NT2/D1 (cell line): ENCODE measurements at regions not wholly inside any gene's neighbourhood (a gene's known extent, or its start where the extent isn't known, plus 50 kb on each side); places are given as distances from the start of the nearest gene placed in this dataset.
"Not testable (repeated sequence)": the region's sequence is repeated elsewhere in the genome, so short reads cannot be mapped to it uniquely, and the experiment has no call there.

Source experiments
- DNase-seq: peaks from one replicate; pipeline ENCODE4 v3.0.0-alpha.2; 2011; ENCODE audit warnings: low read depth, low spot score
- H3K27me3 ChIP-seq: 2 replicates; pipeline ENCODE4 v1.6.0; 2011; ENCODE audit warnings: mild to moderate bottlenecking; ENCODE audit not compliant: insufficient read length, insufficient read depth
- H3K36me3 ChIP-seq: 2 replicates; pipeline ENCODE4 v1.6.1; 2011; ENCODE audit warnings: mild to moderate bottlenecking, low read length, mixed read lengths; ENCODE audit not compliant: insufficient read depth, insufficient read length
- H3K4me1 ChIP-seq: 2 replicates; pipeline ENCODE4 v1.5.1; 2011; ENCODE audit not compliant: insufficient read depth, insufficient read length
- H3K4me3 ChIP-seq: 2 replicates; pipeline ENCODE4 v1.5.1; 2011; ENCODE audit warnings: low read depth; ENCODE audit not compliant: insufficient read length
- H3K9ac ChIP-seq: 2 replicates; pipeline ENCODE4 v1.6.0; 2011; ENCODE audit warnings: low read depth; ENCODE audit not compliant: insufficient read length
- H3K9me3 ChIP-seq: 2 replicates; pipeline ENCODE4 v1.5.1; 2011; ENCODE audit warnings: mild to moderate bottlenecking, low read length; ENCODE audit not compliant: insufficient read depth
- SUZ12 ChIP-seq: IDR thresholded peaks from 2 replicates; pipeline ENCODE4 v1.6.1; 2011; ENCODE audit not compliant: insufficient read length, insufficient read depth; ENCODE audit errors: extremely low read depth
- YY1 ChIP-seq: IDR thresholded peaks from 2 replicates; pipeline ENCODE4 v1.6.1; 2011; ENCODE audit not compliant: insufficient read length, insufficient read depth
- ZNF274 ChIP-seq: IDR thresholded peaks from 2 replicates; pipeline ENCODE4 v1.6.1; 2011; ENCODE audit warnings: mild to moderate bottlenecking, low read depth, low read length

- no peaks in the 10 kb centered on the region for H3K36me3 ChIP-seq
- no peak for TF ChIP-seq SUZ12
- no peak for TF ChIP-seq YY1
- no peak for TF ChIP-seq ZNF274
- no peak overlapping the region for H3K9ac ChIP-seq
- no peak for DNase-seq
- H3K9me3 ChIP-seq, result no peaks in the 10 kb centered on the region
- no peaks in the 10 kb centered on the region for H3K27me3 ChIP-seq
- no peak overlapping the region for H3K4me3 ChIP-seq
- H3K4me1 ChIP-seq, result no peaks in the 10 kb centered on the region
Observed at GRCh38 chr6:61622601-61623000, 663.4 kb downstream of the KHDRBS2 start.

DNA sequence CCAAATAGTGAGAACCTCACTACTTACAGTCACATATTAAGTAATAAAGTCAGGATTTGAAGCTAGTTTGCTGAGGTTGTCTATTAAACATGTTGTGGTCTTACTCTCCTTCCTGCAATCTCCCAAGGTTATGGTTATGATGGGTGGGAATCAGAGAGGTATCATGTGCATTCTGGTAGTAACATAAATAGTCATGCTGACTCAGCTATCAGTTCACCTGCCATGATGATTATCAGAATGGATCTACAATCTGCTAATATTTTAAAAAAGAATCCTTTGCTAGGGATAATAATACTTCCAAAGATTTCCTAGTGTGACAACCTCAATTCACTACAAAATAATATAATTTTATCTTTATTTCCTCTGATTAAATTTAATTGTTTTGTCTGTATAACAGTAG lies 671.9 kb downstream of the KHDRBS2 start:
- Histone ChIP-seq H3K9me3 (no peaks in the 10 kb centered on the region), H3K9ac (no peak overlapping the region), H3K4me1 (no peaks in the 10 kb centered on the region), H3K27me3 (no peaks in the 10 kb centered on the region), H3K36me3 (no peaks in the 10 kb centered on the region), H3K4me3 (no peak overlapping the region)
- DNase-seq, result no peak
- no peak for TF ChIP-seq ZNF274

DNA sequence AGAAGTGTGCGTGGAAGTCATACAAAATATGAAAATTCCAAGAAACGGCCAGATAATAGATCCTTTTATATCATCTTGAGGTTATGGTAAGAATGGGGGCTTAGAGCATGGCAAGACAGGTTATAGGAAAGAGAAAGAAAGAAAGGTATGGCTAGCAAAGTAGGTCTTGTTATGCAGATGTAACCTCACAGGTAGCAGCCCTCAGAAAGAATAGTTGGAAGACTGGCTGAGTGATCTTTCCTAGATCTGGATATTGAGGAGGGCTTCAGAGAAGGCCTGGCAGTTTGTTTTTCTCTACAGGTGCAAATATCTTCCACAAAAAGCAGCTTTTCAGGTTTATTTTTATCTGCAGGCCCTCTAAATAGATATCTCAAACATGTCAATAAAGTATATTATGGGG lies 679.5 kb downstream of the KHDRBS2 start:
- H3K4me3 ChIP-seq, result no peak overlapping the region
- no peaks in the 10 kb centered on the region for H3K27me3 ChIP-seq
- H3K9me3 ChIP-seq, result no peaks in the 10 kb centered on the region
- H3K36me3 ChIP-seq, result no peaks in the 10 kb centered on the region
- H3K4me1 ChIP-seq, result no peaks in the 10 kb centered on the region
- TF ChIP-seq ZNF274 (no peak), SUZ12 (no peak), YY1 (no peak)
- H3K9ac ChIP-seq, result no peak overlapping the region
- peak; percentile 9 for DNase-seq

GRCh38 chr6:61605851-61606250 lies 680.2 kb downstream of the KHDRBS2 start:
- DNase-seq, H3K9me3 ChIP-seq, H3K36me3 ChIP-seq, H3K4me3 ChIP-seq, H3K4me1 ChIP-seq, H3K27me3 ChIP-seq, H3K9ac ChIP-seq: not testable (repeated sequence)

GRCh38 chr6:61602171-61602570 lies 683.9 kb downstream of the KHDRBS2 start:
- H3K9me3 ChIP-seq, H3K9ac ChIP-seq, DNase-seq, H3K4me1 ChIP-seq, H3K36me3 ChIP-seq, H3K27me3 ChIP-seq, H3K4me3 ChIP-seq: not testable (repeated sequence)

DNA sequence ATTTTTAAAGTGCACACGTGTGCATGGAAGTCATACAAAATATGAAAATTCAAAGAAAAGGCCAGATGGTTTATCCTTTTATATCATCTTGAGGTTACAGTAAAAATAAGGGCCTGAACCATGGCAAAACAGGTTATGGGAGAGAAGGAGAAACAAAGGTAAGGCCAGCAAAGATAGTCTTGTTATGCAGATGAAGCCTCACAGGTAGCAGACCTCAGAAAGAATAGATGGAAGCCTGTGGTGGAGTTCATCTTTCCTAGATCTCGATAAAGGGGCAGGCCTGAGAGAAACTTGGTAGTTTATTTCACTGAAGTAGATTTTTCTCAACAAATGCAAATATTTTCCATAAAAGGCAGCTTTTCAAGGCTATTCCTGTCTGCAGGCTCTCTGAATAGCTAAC lies 693.8 kb downstream of the KHDRBS2 start:
- Histone ChIP-seq H3K36me3 (no peaks in the 10 kb centered on the region), H3K9ac (no peak overlapping the region), H3K27me3 (no peaks in the 10 kb centered on the region), H3K4me1 (no peaks in the 10 kb centered on the region), H3K4me3 (no peak overlapping the region), H3K9me3 (no peaks in the 10 kb centered on the region)
- no peak for DNase-seq
- TF ChIP-seq ZNF274, result no peak
- TF ChIP-seq YY1, result no peak
- no peak for TF ChIP-seq SUZ12

- Histone ChIP-seq H3K4me1 (no peaks in the 10 kb centered on the region), H3K9me3 (no peaks in the 10 kb centered on the region), H3K4me3 (no peak overlapping the region), H3K36me3 (no peaks in the 10 kb centered on the region), H3K9ac (no peak overlapping the region), H3K27me3 (no peaks in the 10 kb centered on the region)
- no peak for DNase-seq
- no peak for TF ChIP-seq SUZ12
- no peak for TF ChIP-seq ZNF274
- TF ChIP-seq YY1, result no peak
Observed at GRCh38 chr6:61586934-61587537, 699.0 kb downstream of the KHDRBS2 start.

DNA sequence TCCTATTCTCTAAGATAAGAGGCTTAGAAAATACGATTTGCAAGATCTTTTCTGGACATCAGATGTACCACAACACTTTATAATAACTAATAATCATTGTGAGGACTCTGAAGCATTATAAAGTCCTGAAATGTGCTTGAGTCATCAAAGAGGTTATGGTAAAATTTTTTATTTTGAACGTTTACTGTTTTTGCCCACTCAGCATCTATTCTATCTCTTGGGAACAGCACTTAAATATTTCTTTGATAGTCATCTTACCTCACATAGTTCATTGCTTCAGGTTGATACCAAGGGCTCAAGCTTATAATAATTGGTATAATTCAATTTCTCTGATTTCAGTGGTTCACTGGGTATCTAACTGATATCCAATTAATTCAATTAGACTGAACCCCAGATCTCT lies 700.5 kb downstream of the KHDRBS2 start:
- no peak overlapping the region for H3K9ac ChIP-seq
- H3K9me3 ChIP-seq, result no peaks in the 10 kb centered on the region
- no peak for DNase-seq
- TF ChIP-seq YY1 (no peak), ZNF274 (no peak), SUZ12 (no peak)
- H3K4me1 ChIP-seq, result no peaks in the 10 kb centered on the region
- no peak overlapping the region for H3K4me3 ChIP-seq
- H3K36me3 ChIP-seq, result no peaks in the 10 kb centered on the region
- H3K27me3 ChIP-seq, result no peaks in the 10 kb centered on the region
